ENCODE measurements at regions not wholly inside any gene's neighbourhood (a gene's known extent, or its start where the extent isn't known, plus 50 kb on each side); places are given as distances from the start of the nearest gene placed in this dataset.

- H3K36me3 ChIP-seq (ENCODE audit: insufficient read depth, low read length) = no peaks in the 10 kb centered on the region
- H3K4me1 ChIP-seq (ENCODE audit: insufficient read depth, low read length) = no peaks in the 10 kb centered on the region
- peak; percentile 29 for DNase-seq (ENCODE audit: insufficient read length, low spot score, missing footprints)
- H3K9me3 ChIP-seq (ENCODE audit: low read depth, low read length) = no peaks in the 10 kb centered on the region
- no peak for TF ChIP-seq CTCF (IDR thresholded peaks at IDR 0.05; ENCODE audit: extremely low read depth, low read depth, low read length)
- H3K79me2 ChIP-seq (ENCODE audit: insufficient read depth, low read length) = no peaks in the 10 kb centered on the region
- H3K4me3 ChIP-seq (ENCODE audit: insufficient read depth, low read length) = no peak overlapping the region
- H3K27me3 ChIP-seq (ENCODE audit: insufficient read depth, low read length) = no peaks in the 10 kb centered on the region
- H2AFZ ChIP-seq (ENCODE audit: low read length) = no peak overlapping the region
- no peak overlapping the region for H3K27ac ChIP-seq (ENCODE audit: low read depth, low read length)
- no peaks in the 10 kb centered on the region for H4K20me1 ChIP-seq (ENCODE audit: insufficient read depth, low read length)
- no peak overlapping the region for H3K4me2 ChIP-seq (ENCODE audit: insufficient read depth, low read length)
Observed at GRCh38 chr3:22371607-22372291, 620.7 kb upstream of the ZNF385D start.

- DNase-seq (ENCODE audit: insufficient read length, low spot score, missing footprints) = peak; percentile 17
- Histone ChIP-seq H3K36me3 (ENCODE audit: insufficient read depth, low read length) (no peaks in the 10 kb centered on the region), H2AFZ (ENCODE audit: low read length) (no peak overlapping the region), H3K4me2 (ENCODE audit: insufficient read depth, low read length) (no peak overlapping the region), H3K4me3 (ENCODE audit: insufficient read depth, low read length) (no peak overlapping the region), H4K20me1 (ENCODE audit: insufficient read depth, low read length) (no peaks in the 10 kb centered on the region), H3K4me1 (ENCODE audit: insufficient read depth, low read length) (no peaks in the 10 kb centered on the region), H3K27ac (ENCODE audit: low read depth, low read length) (no peak overlapping the region), H3K27me3 (ENCODE audit: insufficient read depth, low read length) (no peaks in the 10 kb centered on the region), H3K9me3 (ENCODE audit: low read depth, low read length) (no peaks in the 10 kb centered on the region), H3K79me2 (ENCODE audit: insufficient read depth, low read length) (no peaks in the 10 kb centered on the region)
- no peak for TF ChIP-seq CTCF (IDR thresholded peaks at IDR 0.05; ENCODE audit: extremely low read depth, low read depth, low read length)
Observed at GRCh38 chr3:22372292-22373062, 621.5 kb upstream of the ZNF385D start.

GRCh38 chr3:22373182-22373581 is 622.2 kb upstream of the ZNF385D start:
- Histone ChIP-seq H2AFZ (ENCODE audit: low read length) (no peak overlapping the region), H3K27me3 (ENCODE audit: insufficient read depth, low read length) (no peaks in the 10 kb centered on the region), H3K79me2 (ENCODE audit: insufficient read depth, low read length) (no peaks in the 10 kb centered on the region), H3K4me1 (ENCODE audit: insufficient read depth, low read length) (no peaks in the 10 kb centered on the region), H3K4me3 (ENCODE audit: insufficient read depth, low read length) (no peak overlapping the region), H3K9me3 (ENCODE audit: low read depth, low read length) (no peaks in the 10 kb centered on the region), H3K27ac (ENCODE audit: low read depth, low read length) (no peak overlapping the region), H3K4me2 (ENCODE audit: insufficient read depth, low read length) (no peak overlapping the region), H3K36me3 (ENCODE audit: insufficient read depth, low read length) (no peaks in the 10 kb centered on the region), H4K20me1 (ENCODE audit: insufficient read depth, low read length) (no peaks in the 10 kb centered on the region)
- no peak for TF ChIP-seq CTCF (IDR thresholded peaks at IDR 0.05; ENCODE audit: extremely low read depth, low read depth, low read length)
- peak; percentile 30 for DNase-seq (ENCODE audit: insufficient read length, low spot score, missing footprints)

GRCh38 chr3:22373827-22374226 is 622.8 kb upstream of the ZNF385D start:
- DNase-seq (ENCODE audit: insufficient read length, low spot score, missing footprints) = peak; percentile 45
- Histone ChIP-seq H3K9me3 (ENCODE audit: low read depth, low read length) (no peaks in the 10 kb centered on the region), H3K79me2 (ENCODE audit: insufficient read depth, low read length) (no peaks in the 10 kb centered on the region), H3K4me1 (ENCODE audit: insufficient read depth, low read length) (no peaks in the 10 kb centered on the region), H3K4me3 (ENCODE audit: insufficient read depth, low read length) (no peak overlapping the region), H3K4me2 (ENCODE audit: insufficient read depth, low read length) (no peak overlapping the region), H3K27me3 (ENCODE audit: insufficient read depth, low read length) (no peaks in the 10 kb centered on the region), H3K27ac (ENCODE audit: low read depth, low read length) (no peak overlapping the region), H4K20me1 (ENCODE audit: insufficient read depth, low read length) (no peaks in the 10 kb centered on the region), H3K36me3 (ENCODE audit: insufficient read depth, low read length) (no peaks in the 10 kb centered on the region), H2AFZ (ENCODE audit: low read length) (no peak overlapping the region)
- no peak for TF ChIP-seq CTCF (IDR thresholded peaks at IDR 0.05; ENCODE audit: extremely low read depth, low read depth, low read length)
